ENCODE measurements at regions not wholly inside any gene's neighbourhood (a gene's known extent, or its start where the extent isn't known, plus 50 kb on each side); places are given as distances from the start of the nearest gene placed in this dataset.

GRCh38 chr5:174922955-174923354, 198.6 kb downstream of the MSX2 start:
- TF ChIP-seq, protein P1, sequence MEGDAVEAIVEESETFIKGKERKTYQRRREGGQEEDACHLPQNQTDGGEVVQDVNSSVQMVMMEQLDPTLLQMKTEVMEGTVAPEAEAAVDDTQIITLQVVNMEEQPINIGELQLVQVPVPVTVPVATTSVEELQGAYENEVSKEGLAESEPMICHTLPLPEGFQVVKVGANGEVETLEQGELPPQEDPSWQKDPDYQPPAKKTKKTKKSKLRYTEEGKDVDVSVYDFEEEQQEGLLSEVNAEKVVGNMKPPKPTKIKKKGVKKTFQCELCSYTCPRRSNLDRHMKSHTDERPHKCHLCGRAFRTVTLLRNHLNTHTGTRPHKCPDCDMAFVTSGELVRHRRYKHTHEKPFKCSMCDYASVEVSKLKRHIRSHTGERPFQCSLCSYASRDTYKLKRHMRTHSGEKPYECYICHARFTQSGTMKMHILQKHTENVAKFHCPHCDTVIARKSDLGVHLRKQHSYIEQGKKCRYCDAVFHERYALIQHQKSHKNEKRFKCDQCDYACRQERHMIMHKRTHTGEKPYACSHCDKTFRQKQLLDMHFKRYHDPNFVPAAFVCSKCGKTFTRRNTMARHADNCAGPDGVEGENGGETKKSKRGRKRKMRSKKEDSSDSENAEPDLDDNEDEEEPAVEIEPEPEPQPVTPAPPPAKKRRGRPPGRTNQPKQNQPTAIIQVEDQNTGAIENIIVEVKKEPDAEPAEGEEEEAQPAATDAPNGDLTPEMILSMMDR (IDR thresholded peaks at IDR 0.05): no peak
- no peak for TF ChIP-seq POLR2A (IDR thresholded peaks at IDR 0.05)

Data from heart left ventricle (tissue), 13 donors.